GM06990 (cell line): ENCODE measurements at regions not wholly inside any gene's neighbourhood (a gene's known extent, or its start where the extent isn't known, plus 50 kb on each side); places are given as distances from the start of the nearest gene placed in this dataset.
"Not testable (repeated sequence)": the region's sequence is repeated elsewhere in the genome, so short reads cannot be mapped to it uniquely, and the experiment has no call there.

Source experiments
- DNase-seq: peaks from one replicate; pipeline ENCODE4 v3.0.0-alpha.2; 2011; ENCODE audit not compliant: insufficient read length; ENCODE audit errors: extremely low read depth
- H3K27me3 ChIP-seq: replicated peaks from 2 replicates; pipeline ENCODE4 v1.6.0; 2011; ENCODE audit warnings: low read length; ENCODE audit not compliant: control insufficient read depth, insufficient read depth
- H3K36me3 ChIP-seq: 2 replicates; pipeline ENCODE4 v1.5.1; 2011; ENCODE audit warnings: low read length; ENCODE audit not compliant: control insufficient read depth, insufficient read depth
- H3K4me3 ChIP-seq: replicated peaks from 2 replicates; pipeline ENCODE4 v1.5.1; 2011; ENCODE audit warnings: low read depth, mild to moderate bottlenecking, control low read depth, low read length
- TF ChIP-seq, protein P1 (sequence below): IDR thresholded peaks from 2 replicates; pipeline ENCODE4 v1.5.1; 2011; ENCODE audit warnings: low read length, control low read depth, mild to moderate bottlenecking, inconsistent platforms; ENCODE audit not compliant: insufficient read depth, poor library complexity, severe bottlenecking

DNA sequence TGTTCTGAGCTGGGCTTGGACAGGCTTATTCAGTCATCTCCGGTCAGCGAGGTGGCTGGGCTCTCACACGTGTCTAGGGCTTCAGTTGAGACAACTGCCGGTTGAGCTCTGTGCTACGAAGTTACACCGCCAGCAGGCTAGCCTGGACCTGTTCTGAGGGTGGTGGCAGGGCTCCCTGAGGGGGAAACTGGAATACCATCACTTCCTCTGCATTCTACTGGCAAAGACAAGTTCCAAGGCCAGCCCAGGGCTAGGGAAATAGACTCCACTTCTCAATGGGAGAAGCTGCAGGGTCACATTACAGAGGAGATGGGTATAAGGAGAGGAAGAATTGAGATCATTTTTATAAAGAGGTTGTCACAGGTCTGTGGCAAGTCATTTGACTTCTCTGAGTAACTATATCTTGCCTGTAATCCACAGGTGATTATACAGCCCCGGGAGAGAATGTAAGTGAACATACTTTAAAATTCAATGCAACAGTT is 106.8 kb upstream of the IL12A start:
- Histone ChIP-seq H3K4me3 (no peak overlapping the region), H3K27me3 (no peaks in the 10 kb centered on the region), H3K36me3 (no peaks in the 10 kb centered on the region)
- TF ChIP-seq, protein P1, sequence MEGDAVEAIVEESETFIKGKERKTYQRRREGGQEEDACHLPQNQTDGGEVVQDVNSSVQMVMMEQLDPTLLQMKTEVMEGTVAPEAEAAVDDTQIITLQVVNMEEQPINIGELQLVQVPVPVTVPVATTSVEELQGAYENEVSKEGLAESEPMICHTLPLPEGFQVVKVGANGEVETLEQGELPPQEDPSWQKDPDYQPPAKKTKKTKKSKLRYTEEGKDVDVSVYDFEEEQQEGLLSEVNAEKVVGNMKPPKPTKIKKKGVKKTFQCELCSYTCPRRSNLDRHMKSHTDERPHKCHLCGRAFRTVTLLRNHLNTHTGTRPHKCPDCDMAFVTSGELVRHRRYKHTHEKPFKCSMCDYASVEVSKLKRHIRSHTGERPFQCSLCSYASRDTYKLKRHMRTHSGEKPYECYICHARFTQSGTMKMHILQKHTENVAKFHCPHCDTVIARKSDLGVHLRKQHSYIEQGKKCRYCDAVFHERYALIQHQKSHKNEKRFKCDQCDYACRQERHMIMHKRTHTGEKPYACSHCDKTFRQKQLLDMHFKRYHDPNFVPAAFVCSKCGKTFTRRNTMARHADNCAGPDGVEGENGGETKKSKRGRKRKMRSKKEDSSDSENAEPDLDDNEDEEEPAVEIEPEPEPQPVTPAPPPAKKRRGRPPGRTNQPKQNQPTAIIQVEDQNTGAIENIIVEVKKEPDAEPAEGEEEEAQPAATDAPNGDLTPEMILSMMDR: no peak
- DNase-seq: no peak

DNA sequence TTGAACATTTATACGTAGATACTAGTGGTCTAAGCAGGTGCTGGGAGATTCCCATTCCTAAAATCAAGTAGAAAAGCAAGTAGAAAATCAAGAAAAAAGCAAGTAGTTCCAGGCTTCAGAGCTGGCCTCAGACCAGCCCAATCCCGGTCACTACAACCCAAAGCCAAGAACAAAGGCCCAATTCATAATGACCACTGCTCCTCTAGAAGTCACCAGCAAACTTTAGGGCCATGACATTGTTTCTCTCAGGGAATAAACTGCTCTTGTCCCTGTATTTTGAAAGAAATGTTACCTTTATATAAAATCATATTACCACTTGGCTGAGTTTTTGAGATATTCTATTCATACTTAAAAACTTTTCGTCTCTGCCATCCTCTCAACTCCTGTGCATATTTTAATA is 106.3 kb upstream of the IL12A start:
- DNase-seq: no peak
- Histone ChIP-seq H3K27me3 (no peaks in the 10 kb centered on the region), H3K36me3 (no peaks in the 10 kb centered on the region), H3K4me3 (no peak overlapping the region)
- TF ChIP-seq, protein P1: no peak

DNA sequence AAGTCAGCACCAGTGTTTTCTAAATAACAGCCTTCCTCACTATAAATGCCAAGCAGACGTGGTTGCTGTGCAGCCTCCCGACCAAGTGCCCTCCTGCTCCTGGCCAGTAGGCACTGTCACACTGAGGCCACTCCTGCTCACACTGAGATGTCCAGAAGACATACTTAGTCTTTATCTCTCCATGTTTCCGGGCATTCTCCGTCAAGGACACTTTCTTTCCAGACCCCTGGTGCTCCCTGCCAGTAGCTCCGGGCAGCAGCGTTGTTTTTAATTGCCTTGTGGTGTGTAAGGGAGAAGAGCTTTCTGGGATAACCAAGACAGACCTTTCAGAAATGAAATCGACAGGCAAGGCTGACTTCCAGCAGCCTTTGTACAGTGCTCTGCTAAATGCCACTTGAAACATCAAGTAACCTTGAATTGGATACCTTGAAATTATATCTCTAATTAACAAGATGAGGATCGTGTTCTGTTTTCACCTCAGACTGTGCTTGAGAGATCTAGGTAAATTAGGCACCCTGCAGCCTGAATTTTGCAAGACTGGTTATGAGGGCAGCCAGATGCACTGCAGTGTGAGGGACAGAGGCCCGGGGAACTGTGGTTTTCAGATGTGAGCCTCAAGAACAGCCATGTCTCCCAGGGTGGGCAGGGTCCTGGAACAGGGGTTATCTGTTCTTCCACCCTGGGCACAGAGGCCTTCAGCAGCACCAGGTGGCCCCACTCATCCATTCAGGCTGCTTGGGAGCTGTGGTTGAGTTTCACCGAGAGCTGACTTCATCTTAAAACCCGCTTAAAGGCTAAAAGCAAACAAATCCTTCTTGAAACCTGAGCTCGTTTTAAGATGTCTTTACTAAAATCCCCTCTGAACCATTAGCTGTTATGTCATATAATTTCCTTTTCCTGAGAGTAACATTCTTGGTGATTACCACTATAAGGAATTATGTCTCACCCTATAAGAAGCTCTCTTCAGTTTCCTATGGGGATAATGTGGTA is 105.5 kb upstream of the IL12A start:
- no peak for DNase-seq
- TF ChIP-seq, protein P1: no peak

DNA sequence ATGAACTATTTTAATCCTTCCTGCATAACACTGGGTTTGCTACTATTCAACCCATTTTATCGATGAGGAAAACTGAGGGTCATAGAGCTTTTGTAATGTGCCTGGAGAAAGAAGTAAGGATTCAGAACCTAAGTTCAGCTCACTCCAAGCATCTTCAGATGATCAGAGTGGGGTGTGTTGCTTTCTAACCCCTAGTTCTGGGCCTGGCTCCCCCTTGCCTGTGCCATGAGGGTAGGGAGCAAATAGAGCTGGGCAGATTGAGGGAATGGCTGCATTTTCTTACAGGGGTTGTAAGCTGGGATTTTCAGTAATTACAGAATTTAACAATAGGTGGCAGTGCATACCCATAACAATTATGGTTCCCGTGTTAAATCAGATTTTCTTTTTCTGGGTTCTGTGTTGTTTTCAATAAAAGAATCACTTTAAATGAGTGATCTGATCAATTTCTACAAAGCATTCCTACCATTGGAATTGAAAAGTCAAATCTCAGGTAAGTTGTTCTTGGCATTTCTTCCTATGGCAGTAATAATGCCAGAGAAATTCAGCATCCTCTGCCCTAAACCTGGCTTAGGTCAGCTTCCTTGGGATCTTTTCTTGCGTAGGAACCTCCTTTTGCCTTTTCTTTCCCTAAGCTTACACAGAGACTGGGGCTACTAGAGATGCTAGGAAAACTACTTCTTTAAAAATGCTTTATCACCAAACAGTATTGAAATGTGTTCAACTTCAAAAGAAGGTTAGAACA is 103.8 kb upstream of the IL12A start:
- Histone ChIP-seq H3K4me3 (no peak overlapping the region), H3K36me3 (no peaks in the 10 kb centered on the region), H3K27me3 (no peaks in the 10 kb centered on the region)
- TF ChIP-seq, protein P1: peak; percentile 41
- no peak for DNase-seq

More for the DNA sequence above, 105.5 kb upstream of the IL12A start:
- Histone ChIP-seq H3K27me3 (no peaks in the 10 kb centered on the region), H3K36me3 (no peaks in the 10 kb centered on the region), H3K4me3 (no peak overlapping the region)

DNA sequence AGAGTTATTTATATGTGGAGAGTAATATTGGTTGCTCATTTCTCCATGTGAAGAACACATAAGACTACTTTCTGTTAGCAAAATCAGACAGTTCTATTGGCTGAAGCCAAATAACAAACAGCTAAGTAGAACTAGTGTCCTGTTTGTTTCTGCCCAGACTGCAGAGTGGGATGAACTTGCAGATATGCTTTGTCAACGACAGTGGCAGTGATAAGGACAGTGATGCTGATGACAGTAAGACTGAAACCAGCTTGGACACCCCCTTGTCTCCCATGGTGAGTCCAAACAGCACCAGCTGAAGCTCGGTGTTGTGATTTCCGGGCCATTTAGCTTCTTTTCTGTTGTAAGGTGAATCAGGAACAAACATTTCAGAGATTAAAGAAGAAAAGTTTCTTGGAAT is 102.6 kb upstream of the IL12A start:
- H3K36me3 ChIP-seq: no peaks in the 10 kb centered on the region
- DNase-seq: peak; percentile 8
- no peaks in the 10 kb centered on the region for H3K27me3 ChIP-seq
- TF ChIP-seq, protein P1: no peak
- H3K4me3 ChIP-seq: no peak overlapping the region

DNA sequence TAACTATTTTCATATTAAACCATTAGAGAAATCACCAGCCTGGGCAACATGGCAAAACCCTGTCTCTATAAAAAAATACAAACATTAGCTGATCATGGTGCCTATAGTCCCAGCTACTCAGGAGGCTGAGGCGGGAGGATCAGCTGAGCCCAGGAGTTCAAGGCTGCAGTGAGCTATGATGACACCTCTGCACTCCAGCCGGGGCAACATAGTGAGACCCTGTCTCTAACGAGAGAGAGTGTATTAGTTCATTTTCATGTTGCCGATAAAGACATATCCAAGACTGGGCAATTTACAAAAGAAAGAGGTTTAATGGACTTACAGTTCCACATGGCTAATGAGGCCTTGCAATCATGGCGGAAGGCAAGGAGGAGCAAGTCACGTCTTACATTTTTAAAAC is 102.1 kb upstream of the IL12A start:
- not testable (repeated sequence) for H3K27me3 ChIP-seq, H3K4me3 ChIP-seq, DNase-seq, H3K36me3 ChIP-seq
